ENCODE measurements at regions not wholly inside any gene's neighbourhood (a gene's known extent, or its start where the extent isn't known, plus 50 kb on each side); places are given as distances from the start of the nearest gene placed in this dataset.

GRCh38 chr18:42326752-42327151 is 371.7 kb downstream of the PIK3C3 start:
- no peaks in the 10 kb centered on the region for H3K9me3 ChIP-seq
- TF ChIP-seq CTCF (IDR thresholded peaks at IDR 0.05) = no peak
- ATAC-seq (no peak), DNase-seq (no peak)
- H3K4me1 ChIP-seq = no peaks in the 10 kb centered on the region
- no peak overlapping the region for H3K27ac ChIP-seq
- H3K36me3 ChIP-seq (ENCODE audit: insufficient read depth in 1 of 2, low read depth in 1 of 2) = no peaks in the 10 kb centered on the region
- intact Hi-C loops (cut with DNase I) = no loop called here
- H3K4me3 ChIP-seq = no peak overlapping the region
- peaks cover 0 to 4% (median 0%) of the 10 kb centered on the region in 3 donors for H3K27me3 ChIP-seq (ENCODE audit: insufficient read depth in 3 of 3, low read length in 2 of 3)
- 31 to 57% (median 43%) methylated on average over 1 of the region's 1 CpG for WGBS, 3 donors

DNA sequence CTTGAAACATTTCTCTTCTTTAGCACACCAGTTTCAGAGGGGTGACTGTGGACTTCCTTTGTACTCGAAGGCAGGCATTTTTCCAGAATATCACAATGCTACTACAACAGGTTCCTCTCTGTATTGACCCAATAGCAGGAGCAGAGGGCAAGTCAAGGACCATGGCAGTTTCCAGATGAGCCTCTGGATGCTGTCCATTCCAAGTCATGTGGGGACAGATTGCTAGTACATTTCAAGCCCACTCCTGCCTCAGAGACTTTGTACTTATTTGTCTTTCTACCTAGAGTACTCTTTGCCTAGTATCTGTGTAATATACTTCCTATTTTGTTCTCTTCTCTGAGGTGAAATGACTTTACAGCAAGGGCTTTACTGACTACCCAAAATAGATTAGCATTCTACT is 373.9 kb downstream of the PIK3C3 start:
- 52 to 66% (median 64%) methylated on average over 1 of the region's 1 CpG for WGBS, 3 donors
- no peak overlapping the region for H3K4me3 ChIP-seq
- no peak for ATAC-seq
- no peaks in the 10 kb centered on the region for H3K27me3 ChIP-seq (ENCODE audit: insufficient read depth in 3 of 3, low read length in 2 of 3)
- TF ChIP-seq CTCF (IDR thresholded peaks at IDR 0.05) = no peak
- intact Hi-C loops (cut with DNase I) = no loop called here
- DNase-seq = no peak
- H3K4me1 ChIP-seq = no peaks in the 10 kb centered on the region
- no peaks in the 10 kb centered on the region for H3K36me3 ChIP-seq (ENCODE audit: insufficient read depth in 1 of 2, low read depth in 1 of 2)
- no peaks in the 10 kb centered on the region for H3K9me3 ChIP-seq
- no peak overlapping the region for H3K27ac ChIP-seq

GRCh38 chr18:42330296-42330695 is 375.3 kb downstream of the PIK3C3 start:
- no peak for TF ChIP-seq CTCF (IDR thresholded peaks at IDR 0.05)
- Histone ChIP-seq H3K36me3 (ENCODE audit: insufficient read depth in 1 of 2, low read depth in 1 of 2) (no peaks in the 10 kb centered on the region), H3K4me3 (no peak overlapping the region), H3K27ac (no peak overlapping the region), H3K9me3 (no peaks in the 10 kb centered on the region), H3K4me1 (no peaks in the 10 kb centered on the region), H3K27me3 (ENCODE audit: insufficient read depth in 3 of 3, low read length in 2 of 3) (no peaks in the 10 kb centered on the region)
- intact Hi-C loops (cut with DNase I) = no loop called here
- ATAC-seq (no peak), DNase-seq (no peak)
- 64 to 84% (median 82%) methylated on average over 3 of the region's 3 CpGs for WGBS, 3 donors

- DNase-seq = no peak
- H3K4me1 ChIP-seq = no peaks in the 10 kb centered on the region
- 68 to 80% (median 78%) methylated on average over 3 of the region's 3 CpGs for WGBS, 3 donors
- H3K9me3 ChIP-seq = no peaks in the 10 kb centered on the region
- no peak overlapping the region for H3K4me3 ChIP-seq
- H3K36me3 ChIP-seq (ENCODE audit: insufficient read depth in 1 of 2, low read depth in 1 of 2) = no peaks in the 10 kb centered on the region
- TF ChIP-seq CTCF (IDR thresholded peaks at IDR 0.05) = no peak
- intact Hi-C loops (cut with DNase I) = no loop called here
- no peak for ATAC-seq
- H3K27me3 ChIP-seq (ENCODE audit: insufficient read depth in 3 of 3, low read length in 2 of 3) = no peaks in the 10 kb centered on the region
- no peak overlapping the region for H3K27ac ChIP-seq
Measured at GRCh38 chr18:42333558-42333957, 378.5 kb downstream of the PIK3C3 start.

DNA sequence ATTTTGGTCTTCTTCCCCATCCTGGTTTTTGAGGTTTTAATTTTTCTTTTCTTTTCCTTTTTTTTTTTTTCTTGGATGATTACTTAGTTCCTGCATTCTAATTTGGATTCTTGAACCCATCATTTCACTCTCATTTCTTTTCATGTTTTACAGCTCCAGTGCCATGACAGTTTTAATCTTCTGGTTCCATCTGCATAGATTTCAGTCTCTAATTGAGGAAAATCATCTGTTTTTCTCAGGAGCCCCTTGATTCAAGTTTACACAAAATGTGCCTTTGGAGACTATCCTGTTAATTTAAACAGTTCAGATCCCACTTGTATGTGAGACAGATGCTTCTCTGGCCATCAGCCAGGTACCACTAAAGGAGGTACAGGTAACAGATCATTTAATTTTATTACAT is 379.9 kb downstream of the PIK3C3 start:
- ATAC-seq (no peak), DNase-seq (no peak)
- Histone ChIP-seq H3K27ac (no peak overlapping the region), H3K9me3 (no peaks in the 10 kb centered on the region), H3K4me1 (no peaks in the 10 kb centered on the region), H3K27me3 (ENCODE audit: insufficient read depth in 3 of 3, low read length in 2 of 3) (no peaks in the 10 kb centered on the region), H3K4me3 (no peak overlapping the region), H3K36me3 (ENCODE audit: insufficient read depth in 1 of 2, low read depth in 1 of 2) (no peaks in the 10 kb centered on the region)
- intact Hi-C loops (cut with DNase I) = no loop called here
- no peak for TF ChIP-seq CTCF (IDR thresholded peaks at IDR 0.05)

All from psoas muscle (tissue), 7 donors.